Liver (tissue), 8 donors: ENCODE measurements at regions not wholly inside any gene's neighbourhood (a gene's known extent, or its start where the extent isn't known, plus 50 kb on each side); places are given as distances from the start of the nearest gene placed in this dataset.

ENCODE experiments used
- DNase-seq: peaks from one replicate; pipeline ENCODE4 v3.0.0-alpha.2; 2017; ENCODE audit warnings: low spot score
- H3K27ac ChIP-seq, 2 donors: one replicate each; pipeline ENCODE4 v1.7.0; 2013; ENCODE audit warnings: inconsistent platforms in 2 of 2, low read length in 2 of 2, control low read depth in 1 of 2, low read depth in 1 of 2, mild to moderate bottlenecking in 1 of 2
- H3K27me3 ChIP-seq, 4 donors: one replicate each; pipeline versions ENCODE4 v1.6.1 to v1.7.0; 2013; ENCODE audit warnings: low read length in 3 of 4, inconsistent platforms in 1 of 4, mild to moderate bottlenecking in 1 of 4, moderate library complexity in 1 of 4; ENCODE audit not compliant: control insufficient read depth in 4 of 4, insufficient read depth in 4 of 4
- H3K36me3 ChIP-seq, 4 donors: one replicate each; pipeline versions ENCODE4 v1.6.1 to v1.7.0; 2013; ENCODE audit warnings: low read length in 3 of 4, mild to moderate bottlenecking in 3 of 4, low read depth in 1 of 4, moderate library complexity in 1 of 4; ENCODE audit not compliant: control insufficient read depth in 4 of 4, insufficient read depth in 3 of 4
- H3K4me1 ChIP-seq, 4 donors: one replicate each; pipeline versions ENCODE4 v1.6.1 to v1.7.0; 2013; ENCODE audit warnings: low read length in 3 of 4, mild to moderate bottlenecking in 3 of 4, moderate library complexity in 1 of 4; ENCODE audit not compliant: control insufficient read depth in 4 of 4, insufficient read depth in 4 of 4
- H3K4me3 ChIP-seq, 3 donors: one replicate each; pipeline versions ENCODE4 v1.6.1 to v1.7.0; 2013; ENCODE audit warnings: low read length in 3 of 3, control low read depth in 1 of 3, low read depth in 1 of 3, mild to moderate bottlenecking in 1 of 3
- H3K9ac ChIP-seq, 2 donors: one replicate each; pipeline ENCODE4 v1.7.0; 2013; ENCODE audit warnings: low read length in 2 of 2, mild to moderate bottlenecking in 2 of 2, moderate library complexity in 2 of 2, control low read depth in 1 of 2, low read depth in 1 of 2
- H3K9me3 ChIP-seq, 4 donors: one replicate each; pipeline versions ENCODE4 v1.6.1 to v1.7.0; 2013; ENCODE audit warnings: low read length in 3 of 4; ENCODE audit not compliant: control insufficient read depth in 4 of 4
- ATF3 ChIP-seq: IDR thresholded peaks from 2 replicates; pipeline ENCODE4 v1.6.1; 2016; ENCODE audit warnings: antibody characterized with exemption
- CTCF ChIP-seq: fragments of 150-350 bp; IDR thresholded peaks from 2 replicates; pipeline ENCODE4 v1.5.1; 2017; ENCODE audit warnings: improper control_type of control experiment, low read depth, low read length; ENCODE audit not compliant: missing input control
- EGR1 ChIP-seq, 2 donors: IDR thresholded peaks; 2 replicates each; pipeline ENCODE4 v1.6.1; 2016 to 2018; ENCODE audit warnings: antibody characterized with exemption in 2 of 2, low read depth in 2 of 2
- FOXA1 ChIP-seq: IDR thresholded peaks from 2 replicates; pipeline ENCODE4 v1.6.1; 2016; ENCODE audit warnings: antibody characterized with exemption
- FOXA2 ChIP-seq: IDR thresholded peaks from 2 replicates; pipeline ENCODE4 v1.6.1; 2016; ENCODE audit warnings: antibody characterized with exemption
- GABPA ChIP-seq, 2 donors: IDR thresholded peaks in 1 of 2; conservative IDR thresholded peaks in 1 of 2; 2 replicates each; pipeline ENCODE4 v1.6.1; 2016; ENCODE audit warnings: antibody characterized with exemption in 2 of 2, mild to moderate bottlenecking in 1 of 2, moderate library complexity in 1 of 2
- HNF4A ChIP-seq, 2 donors: conservative IDR thresholded peaks; 2 replicates each; pipeline ENCODE4 v1.6.1; 2016; ENCODE audit warnings: antibody characterized with exemption in 2 of 2, mild to moderate bottlenecking in 2 of 2
- HNF4G ChIP-seq: IDR thresholded peaks from 2 replicates; pipeline ENCODE4 v1.6.1; 2016; ENCODE audit warnings: antibody characterized with exemption
- JUND ChIP-seq, 2 donors: IDR thresholded peaks; 2 replicates each; pipeline ENCODE4 v1.6.1; 2016; ENCODE audit warnings: antibody characterized with exemption in 2 of 2
- MAX ChIP-seq: IDR thresholded peaks from 2 replicates; pipeline ENCODE4 v1.6.1; 2016; ENCODE audit warnings: antibody characterized with exemption
- NR2F2 ChIP-seq: IDR thresholded peaks from 2 replicates; pipeline ENCODE4 v1.6.1; 2016; ENCODE audit warnings: antibody characterized with exemption
- RAD21 ChIP-seq, 2 donors: IDR thresholded peaks; 2 replicates each; pipeline ENCODE4 v1.6.1; 2016; ENCODE audit warnings: antibody characterized with exemption in 2 of 2, mild to moderate bottlenecking in 2 of 2
- REST ChIP-seq: IDR thresholded peaks from 2 replicates; pipeline ENCODE4 v1.6.1; 2016; ENCODE audit warnings: antibody characterized with exemption, mild to moderate bottlenecking
- RXRA ChIP-seq, 2 donors: IDR thresholded peaks; 2 replicates each; pipeline ENCODE4 v1.6.1; 2017 to 2018; ENCODE audit warnings: antibody characterized with exemption in 2 of 2, mild to moderate bottlenecking in 1 of 2
- SP1 ChIP-seq: IDR thresholded peaks from 2 replicates; pipeline ENCODE4 v1.6.1; 2018; ENCODE audit warnings: antibody characterized with exemption, mild to moderate bottlenecking
- TAF1 ChIP-seq: conservative IDR thresholded peaks from 2 replicates; pipeline ENCODE4 v1.6.1; 2016; ENCODE audit warnings: antibody characterized with exemption, mild to moderate bottlenecking
- YY1 ChIP-seq: IDR thresholded peaks from 2 replicates; pipeline ENCODE4 v1.6.1; 2016; ENCODE audit warnings: antibody characterized with exemption, mild to moderate bottlenecking
- ZBTB33 ChIP-seq: IDR thresholded peaks from 2 replicates; pipeline ENCODE4 v1.6.1; 2016; ENCODE audit warnings: antibody characterized with exemption
- WGBS: extraction: QIAGEN DNeasy Blood & Tissue Kit; methylation state at CpG from one replicate; pipeline ENCODE4 v1.1.7; 2013; 5-methylcytosine and 5-hydroxymethylcytosine counted together
- donor health status: healthy.
- donor health status: healthy.
- donor health status: healthy.
- donor health status: healthy.
- donor health status: healthy.

- Histone ChIP-seq H3K4me1 (no peaks in the 10 kb centered on the region), H3K4me3 (no peak overlapping the region), H3K9ac (no peak overlapping the region), H3K27ac (no peak overlapping the region), H3K27me3 (no peaks in the 10 kb centered on the region), H3K9me3 (no peaks in the 10 kb centered on the region), H3K36me3 (no peaks in the 10 kb centered on the region)
- no peak for TF ChIP-seq TAF1
- no peak for TF ChIP-seq FOXA2
- no peak for TF ChIP-seq HNF4A (conservative IDR thresholded peaks at IDR 0.05)
- TF ChIP-seq FOXA1: no peak
- TF ChIP-seq EGR1 (IDR thresholded peaks at IDR 0.05; ENCODE audit: low read depth in 2 of 2): no peak
- TF ChIP-seq SP1: no peak
- no peak for TF ChIP-seq ATF3
- TF ChIP-seq GABPA (IDR thresholded peaks at IDR 0.05 in 1 of 2, conservative IDR thresholded peaks at IDR 0.05 in 1 of 2): no peak
- no peak for TF ChIP-seq YY1
- no peak for TF ChIP-seq HNF4G
- TF ChIP-seq NR2F2: no peak
- TF ChIP-seq RAD21 (IDR thresholded peaks at IDR 0.05): no peak
- no peak for TF ChIP-seq JUND (IDR thresholded peaks at IDR 0.05)
- no peak for TF ChIP-seq REST
- TF ChIP-seq RXRA (IDR thresholded peaks at IDR 0.05): no peak
- no peak for TF ChIP-seq CTCF
- TF ChIP-seq ZBTB33: no peak
- no peak for TF ChIP-seq MAX
- 67% methylated on average over 7 of the region's 7 CpGs for WGBS
- DNase-seq: no peak
Observed at GRCh38 chr4:100826808-100827548, 309.2 kb upstream of the EMCN start.
